Loucy (cell line): ENCODE measurements at regions not wholly inside any gene's neighbourhood (a gene's known extent, or its start where the extent isn't known, plus 50 kb on each side); places are given as distances from the start of the nearest gene placed in this dataset.

Source experiments
- EZH2phosphoT487 ChIP-seq: fragments of 200-600 bp; IDR thresholded peaks from 2 replicates; pipeline ENCODE4 v1.6.1; 2018; ENCODE audit warnings: antibody characterized with exemption, mild to moderate bottlenecking, moderate library complexity, borderline replicate concordance
- TF ChIP-seq, protein P1 (sequence below): fragments of 200-600 bp; sonication (generic); conservative IDR thresholded peaks from 2 replicates; pipeline ENCODE4 v1.5.1; 2014; ENCODE audit warnings: mild to moderate bottlenecking, antibody characterized with exemption, low read length

DNA sequence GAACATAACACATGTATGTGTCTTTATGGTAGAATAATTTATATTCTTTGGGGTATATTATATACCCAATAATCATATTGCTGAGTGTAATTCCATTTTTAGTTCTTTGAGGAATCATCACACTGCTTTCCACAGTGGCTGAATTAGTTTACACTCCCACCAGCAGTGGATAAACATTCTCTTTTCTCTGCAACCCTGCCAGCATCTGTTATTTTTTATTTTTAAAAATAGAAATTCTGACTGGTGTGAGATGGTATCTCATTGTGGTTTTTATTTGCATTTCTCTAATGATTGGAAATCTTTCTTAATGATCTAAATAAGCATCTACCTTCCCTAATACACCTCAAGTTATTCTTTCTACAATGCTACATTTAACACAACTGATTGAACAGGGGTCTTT is 346.2 kb upstream of the LYPLAL1 start:
- TF ChIP-seq, protein P1, sequence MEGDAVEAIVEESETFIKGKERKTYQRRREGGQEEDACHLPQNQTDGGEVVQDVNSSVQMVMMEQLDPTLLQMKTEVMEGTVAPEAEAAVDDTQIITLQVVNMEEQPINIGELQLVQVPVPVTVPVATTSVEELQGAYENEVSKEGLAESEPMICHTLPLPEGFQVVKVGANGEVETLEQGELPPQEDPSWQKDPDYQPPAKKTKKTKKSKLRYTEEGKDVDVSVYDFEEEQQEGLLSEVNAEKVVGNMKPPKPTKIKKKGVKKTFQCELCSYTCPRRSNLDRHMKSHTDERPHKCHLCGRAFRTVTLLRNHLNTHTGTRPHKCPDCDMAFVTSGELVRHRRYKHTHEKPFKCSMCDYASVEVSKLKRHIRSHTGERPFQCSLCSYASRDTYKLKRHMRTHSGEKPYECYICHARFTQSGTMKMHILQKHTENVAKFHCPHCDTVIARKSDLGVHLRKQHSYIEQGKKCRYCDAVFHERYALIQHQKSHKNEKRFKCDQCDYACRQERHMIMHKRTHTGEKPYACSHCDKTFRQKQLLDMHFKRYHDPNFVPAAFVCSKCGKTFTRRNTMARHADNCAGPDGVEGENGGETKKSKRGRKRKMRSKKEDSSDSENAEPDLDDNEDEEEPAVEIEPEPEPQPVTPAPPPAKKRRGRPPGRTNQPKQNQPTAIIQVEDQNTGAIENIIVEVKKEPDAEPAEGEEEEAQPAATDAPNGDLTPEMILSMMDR, result no peak
- no peak for TF ChIP-seq EZH2phosphoT487
